ENCODE measurements at regions not wholly inside any gene's neighbourhood (a gene's known extent, or its start where the extent isn't known, plus 50 kb on each side); places are given as distances from the start of the nearest gene placed in this dataset.

DNA sequence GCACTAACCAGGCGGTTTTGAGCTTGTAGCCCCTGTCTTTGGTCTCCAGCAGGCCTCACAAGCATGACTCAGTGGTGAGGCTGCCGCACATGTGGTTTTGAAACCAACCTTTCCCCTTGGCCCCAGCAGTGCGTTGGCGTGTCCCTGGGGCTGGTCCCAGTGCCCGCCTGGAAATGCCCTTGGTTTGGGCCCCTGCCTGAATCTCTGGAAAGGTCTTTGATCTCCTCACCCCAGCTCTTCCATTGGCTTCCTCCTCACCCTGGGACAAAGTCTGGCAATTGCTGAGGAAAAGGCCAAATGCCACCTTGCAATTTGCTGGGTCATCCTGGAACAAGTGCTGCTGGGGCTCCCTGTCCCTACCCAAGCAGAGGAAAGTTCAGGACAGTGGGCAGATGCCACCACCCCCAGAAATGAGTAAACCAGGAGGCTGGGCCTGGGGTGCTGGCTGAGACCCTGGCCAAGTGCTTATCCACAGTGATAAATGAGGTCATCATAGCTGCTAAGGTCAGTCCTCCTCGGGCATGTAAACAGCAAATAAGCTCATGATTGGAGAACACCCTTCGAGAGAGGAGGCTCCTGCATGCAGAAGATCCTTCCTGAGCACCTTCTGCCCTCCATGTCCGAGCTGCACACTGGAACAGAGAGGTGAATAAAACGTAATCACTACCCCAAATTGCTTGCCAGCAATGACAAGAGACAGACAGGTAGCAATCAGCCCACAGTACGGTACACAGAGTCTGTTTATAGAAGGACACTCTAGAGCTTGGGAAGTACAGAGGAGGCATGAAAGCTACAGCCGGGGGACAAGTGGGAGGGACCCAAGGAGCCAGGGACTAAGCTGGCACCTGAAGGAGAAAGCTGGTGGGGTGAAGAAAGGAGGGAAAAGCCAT lies 98.9 kb upstream of the CPEB4 start (continued):
- TF ChIP-seq ZNF780A (CRISPR knock-in tag; IDR thresholded peaks at IDR 0.05) (no peak), CC2D1A (IDR thresholded peaks at IDR 0.05) (no peak), EGR1 (conservative IDR thresholded peaks at IDR 0.05) (0 out of 2 replicates have a peak, but pooled peaks have one; percentile 17), ATF7 (IDR thresholded peaks at IDR 0.05) (0 out of 2 replicates have a peak, but pooled peaks have one; percentile 40), ERF (CRISPR knock-in tag; IDR thresholded peaks at IDR 0.05) (no peak), BRCA1 (IDR thresholded peaks at IDR 0.05) (no peak), BRCA1 (CRISPR knock-in tag; IDR thresholded peaks at IDR 0.05) (no peak), ZNF134 (CRISPR knock-in tag; conservative IDR thresholded peaks at IDR 0.05) (no peak)
- TF ChIP-seq, protein P1, sequence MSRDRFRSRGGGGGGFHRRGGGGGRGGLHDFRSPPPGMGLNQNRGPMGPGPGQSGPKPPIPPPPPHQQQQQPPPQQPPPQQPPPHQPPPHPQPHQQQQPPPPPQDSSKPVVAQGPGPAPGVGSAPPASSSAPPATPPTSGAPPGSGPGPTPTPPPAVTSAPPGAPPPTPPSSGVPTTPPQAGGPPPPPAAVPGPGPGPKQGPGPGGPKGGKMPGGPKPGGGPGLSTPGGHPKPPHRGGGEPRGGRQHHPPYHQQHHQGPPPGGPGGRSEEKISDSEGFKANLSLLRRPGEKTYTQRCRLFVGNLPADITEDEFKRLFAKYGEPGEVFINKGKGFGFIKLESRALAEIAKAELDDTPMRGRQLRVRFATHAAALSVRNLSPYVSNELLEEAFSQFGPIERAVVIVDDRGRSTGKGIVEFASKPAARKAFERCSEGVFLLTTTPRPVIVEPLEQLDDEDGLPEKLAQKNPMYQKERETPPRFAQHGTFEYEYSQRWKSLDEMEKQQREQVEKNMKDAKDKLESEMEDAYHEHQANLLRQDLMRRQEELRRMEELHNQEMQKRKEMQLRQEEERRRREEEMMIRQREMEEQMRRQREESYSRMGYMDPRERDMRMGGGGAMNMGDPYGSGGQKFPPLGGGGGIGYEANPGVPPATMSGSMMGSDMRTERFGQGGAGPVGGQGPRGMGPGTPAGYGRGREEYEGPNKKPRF (IDR thresholded peaks at IDR 0.05; ENCODE audit: low read depth, low read length) = no peak
- TF ChIP-seq, protein P2, sequence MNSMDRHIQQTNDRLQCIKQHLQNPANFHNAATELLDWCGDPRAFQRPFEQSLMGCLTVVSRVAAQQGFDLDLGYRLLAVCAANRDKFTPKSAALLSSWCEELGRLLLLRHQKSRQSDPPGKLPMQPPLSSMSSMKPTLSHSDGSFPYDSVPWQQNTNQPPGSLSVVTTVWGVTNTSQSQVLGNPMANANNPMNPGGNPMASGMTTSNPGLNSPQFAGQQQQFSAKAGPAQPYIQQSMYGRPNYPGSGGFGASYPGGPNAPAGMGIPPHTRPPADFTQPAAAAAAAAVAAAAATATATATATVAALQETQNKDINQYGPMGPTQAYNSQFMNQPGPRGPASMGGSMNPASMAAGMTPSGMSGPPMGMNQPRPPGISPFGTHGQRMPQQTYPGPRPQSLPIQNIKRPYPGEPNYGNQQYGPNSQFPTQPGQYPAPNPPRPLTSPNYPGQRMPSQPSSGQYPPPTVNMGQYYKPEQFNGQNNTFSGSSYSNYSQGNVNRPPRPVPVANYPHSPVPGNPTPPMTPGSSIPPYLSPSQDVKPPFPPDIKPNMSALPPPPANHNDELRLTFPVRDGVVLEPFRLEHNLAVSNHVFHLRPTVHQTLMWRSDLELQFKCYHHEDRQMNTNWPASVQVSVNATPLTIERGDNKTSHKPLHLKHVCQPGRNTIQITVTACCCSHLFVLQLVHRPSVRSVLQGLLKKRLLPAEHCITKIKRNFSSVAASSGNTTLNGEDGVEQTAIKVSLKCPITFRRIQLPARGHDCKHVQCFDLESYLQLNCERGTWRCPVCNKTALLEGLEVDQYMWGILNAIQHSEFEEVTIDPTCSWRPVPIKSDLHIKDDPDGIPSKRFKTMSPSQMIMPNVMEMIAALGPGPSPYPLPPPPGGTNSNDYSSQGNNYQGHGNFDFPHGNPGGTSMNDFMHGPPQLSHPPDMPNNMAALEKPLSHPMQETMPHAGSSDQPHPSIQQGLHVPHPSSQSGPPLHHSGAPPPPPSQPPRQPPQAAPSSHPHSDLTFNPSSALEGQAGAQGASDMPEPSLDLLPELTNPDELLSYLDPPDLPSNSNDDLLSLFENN (IDR thresholded peaks at IDR 0.05; ENCODE audit: low read depth in 2 of 2, low read length in 2 of 2) = no peak
- TF ChIP-seq, protein P3, sequence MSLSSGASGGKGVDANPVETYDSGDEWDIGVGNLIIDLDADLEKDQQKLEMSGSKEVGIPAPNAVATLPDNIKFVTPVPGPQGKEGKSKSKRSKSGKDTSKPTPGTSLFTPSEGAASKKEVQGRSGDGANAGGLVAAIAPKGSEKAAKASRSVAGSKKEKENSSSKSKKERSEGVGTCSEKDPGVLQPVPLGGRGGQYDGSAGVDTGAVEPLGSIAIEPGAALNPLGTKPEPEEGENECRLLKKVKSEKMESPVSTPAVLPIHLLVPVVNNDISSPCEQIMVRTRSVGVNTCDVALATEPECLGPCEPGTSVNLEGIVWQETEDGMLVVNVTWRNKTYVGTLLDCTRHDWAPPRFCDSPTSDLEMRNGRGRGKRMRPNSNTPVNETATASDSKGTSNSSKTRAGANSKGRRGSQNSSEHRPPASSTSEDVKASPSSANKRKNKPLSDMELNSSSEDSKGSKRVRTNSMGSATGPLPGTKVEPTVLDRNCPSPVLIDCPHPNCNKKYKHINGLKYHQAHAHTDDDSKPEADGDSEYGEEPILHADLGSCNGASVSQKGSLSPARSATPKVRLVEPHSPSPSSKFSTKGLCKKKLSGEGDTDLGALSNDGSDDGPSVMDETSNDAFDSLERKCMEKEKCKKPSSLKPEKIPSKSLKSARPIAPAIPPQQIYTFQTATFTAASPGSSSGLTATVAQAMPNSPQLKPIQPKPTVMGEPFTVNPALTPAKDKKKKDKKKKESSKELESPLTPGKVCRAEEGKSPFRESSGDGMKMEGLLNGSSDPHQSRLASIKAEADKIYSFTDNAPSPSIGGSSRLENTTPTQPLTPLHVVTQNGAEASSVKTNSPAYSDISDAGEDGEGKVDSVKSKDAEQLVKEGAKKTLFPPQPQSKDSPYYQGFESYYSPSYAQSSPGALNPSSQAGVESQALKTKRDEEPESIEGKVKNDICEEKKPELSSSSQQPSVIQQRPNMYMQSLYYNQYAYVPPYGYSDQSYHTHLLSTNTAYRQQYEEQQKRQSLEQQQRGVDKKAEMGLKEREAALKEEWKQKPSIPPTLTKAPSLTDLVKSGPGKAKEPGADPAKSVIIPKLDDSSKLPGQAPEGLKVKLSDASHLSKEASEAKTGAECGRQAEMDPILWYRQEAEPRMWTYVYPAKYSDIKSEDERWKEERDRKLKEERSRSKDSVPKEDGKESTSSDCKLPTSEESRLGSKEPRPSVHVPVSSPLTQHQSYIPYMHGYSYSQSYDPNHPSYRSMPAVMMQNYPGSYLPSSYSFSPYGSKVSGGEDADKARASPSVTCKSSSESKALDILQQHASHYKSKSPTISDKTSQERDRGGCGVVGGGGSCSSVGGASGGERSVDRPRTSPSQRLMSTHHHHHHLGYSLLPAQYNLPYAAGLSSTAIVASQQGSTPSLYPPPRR (CRISPR knock-in tag; IDR thresholded peaks at IDR 0.05; ENCODE audit: borderline replicate concordance) = no peak
- TF ChIP-seq, protein P4, sequence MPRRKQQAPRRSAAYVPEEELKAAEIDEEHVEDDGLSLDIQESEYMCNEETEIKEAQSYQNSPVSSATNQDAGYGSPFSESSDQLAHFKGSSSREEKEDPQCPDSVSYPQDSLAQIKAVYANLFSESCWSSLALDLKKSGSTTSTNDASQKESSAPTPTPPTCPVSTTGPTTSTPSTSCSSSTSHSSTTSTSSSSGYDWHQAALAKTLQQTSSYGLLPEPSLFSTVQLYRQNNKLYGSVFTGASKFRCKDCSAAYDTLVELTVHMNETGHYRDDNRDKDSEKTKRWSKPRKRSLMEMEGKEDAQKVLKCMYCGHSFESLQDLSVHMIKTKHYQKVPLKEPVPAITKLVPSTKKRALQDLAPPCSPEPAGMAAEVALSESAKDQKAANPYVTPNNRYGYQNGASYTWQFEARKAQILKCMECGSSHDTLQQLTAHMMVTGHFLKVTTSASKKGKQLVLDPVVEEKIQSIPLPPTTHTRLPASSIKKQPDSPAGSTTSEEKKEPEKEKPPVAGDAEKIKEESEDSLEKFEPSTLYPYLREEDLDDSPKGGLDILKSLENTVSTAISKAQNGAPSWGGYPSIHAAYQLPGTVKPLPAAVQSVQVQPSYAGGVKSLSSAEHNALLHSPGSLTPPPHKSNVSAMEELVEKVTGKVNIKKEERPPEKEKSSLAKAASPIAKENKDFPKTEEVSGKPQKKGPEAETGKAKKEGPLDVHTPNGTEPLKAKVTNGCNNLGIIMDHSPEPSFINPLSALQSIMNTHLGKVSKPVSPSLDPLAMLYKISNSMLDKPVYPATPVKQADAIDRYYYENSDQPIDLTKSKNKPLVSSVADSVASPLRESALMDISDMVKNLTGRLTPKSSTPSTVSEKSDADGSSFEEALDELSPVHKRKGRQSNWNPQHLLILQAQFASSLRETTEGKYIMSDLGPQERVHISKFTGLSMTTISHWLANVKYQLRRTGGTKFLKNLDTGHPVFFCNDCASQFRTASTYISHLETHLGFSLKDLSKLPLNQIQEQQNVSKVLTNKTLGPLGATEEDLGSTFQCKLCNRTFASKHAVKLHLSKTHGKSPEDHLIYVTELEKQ (CRISPR knock-in tag; IDR thresholded peaks at IDR 0.05) = no peak

Data from K562 (cell line).